A673 (cell line): ENCODE measurements at regions not wholly inside any gene's neighbourhood (a gene's known extent, or its start where the extent isn't known, plus 50 kb on each side); places are given as distances from the start of the nearest gene placed in this dataset.

Experiments
- BruUV-seq: library from RNA; stranded (reverse); fragments of 400-500 nt; replicated peaks from 2 replicates; lab custom pipeline; 2021; lab: Mats Ljungman, UMichigan
- CTCF ChIA-PET: fragments of 300-600 bp; sonication (Branson Sonifier 250); formaldehyde crosslinking; loops from one replicate; lab custom pipeline; 2022; ENCODE audit warnings: antibody characterized with exemption; lab: Charles Lee
- POLR2A ChIA-PET: fragments of 300-600 bp; sonication (Branson Sonifier 250); formaldehyde crosslinking; loops from one replicate; lab custom pipeline; 2022; ENCODE audit warnings: antibody characterized with exemption; ENCODE audit not compliant: low non-redundant PET; lab: Charles Lee
- DNase-seq: peaks from one replicate; pipeline ENCODE4 v3.0.0-alpha.2; 2015; ENCODE audit warnings: low spot score
- H3K27ac ChIP-seq: fragments of 200-600 bp; sonication (generic); 2 replicates; pipeline ENCODE4 v1.5.1; 2016; ENCODE audit warnings: mixed run types, low read depth, mild to moderate bottlenecking, mixed read lengths, antibody characterized with exemption, low read length; ENCODE audit not compliant: poor library complexity, severe bottlenecking
- H3K27me3 ChIP-seq: fragments of 200-600 bp; sonication (generic); replicated peaks from 2 replicates; pipeline ENCODE4 v1.6.1; 2017; ENCODE audit warnings: mixed run types, low read depth, mild to moderate bottlenecking, mixed read lengths, antibody characterized with exemption, low read length; ENCODE audit not compliant: insufficient read depth, poor library complexity
- H3K36me3 ChIP-seq: fragments of 200-600 bp; sonication (generic); 2 replicates; pipeline ENCODE4 v1.6.1; 2016; ENCODE audit warnings: mixed run types, mild to moderate bottlenecking, mixed read lengths, antibody characterized with exemption, low read length; ENCODE audit not compliant: insufficient read depth, poor library complexity, severe bottlenecking
- H3K4me1 ChIP-seq: fragments of 200-600 bp; sonication (generic); 2 replicates; pipeline ENCODE4 v1.6.1; 2017; ENCODE audit warnings: mixed run types, mild to moderate bottlenecking, mixed read lengths, antibody characterized with exemption, low read length; ENCODE audit not compliant: insufficient read depth, poor library complexity, severe bottlenecking
- H3K4me3 ChIP-seq: fragments of 200-600 bp; sonication (generic); 2 replicates; pipeline ENCODE4 v1.5.1; 2016; ENCODE audit warnings: low read depth, mixed run types, mild to moderate bottlenecking, mixed read lengths, low read length; ENCODE audit not compliant: poor library complexity, severe bottlenecking
- H3K9me3 ChIP-seq: fragments of 200-600 bp; sonication (generic); 2 replicates; pipeline ENCODE4 v1.6.1; 2016; ENCODE audit warnings: mixed run types, low read depth, mild to moderate bottlenecking, mixed read lengths, antibody characterized with exemption, low read length; ENCODE audit not compliant: poor library complexity, severe bottlenecking
- CTCF ChIP-seq: fragments of 300-800, 200-600 bp; sonication (generic); conservative IDR thresholded peaks from 2 replicates; pipeline ENCODE4 v1.5.1; 2017; ENCODE audit warnings: low read depth, mild to moderate bottlenecking, antibody characterized with exemption, low read length, moderate library complexity, mixed read lengths
- EZH2 ChIP-seq: fragments of 200-600 bp; sonication (generic); IDR thresholded peaks from 2 replicates; pipeline ENCODE4 v1.6.1; 2017; ENCODE audit warnings: borderline replicate concordance, low read depth, mild to moderate bottlenecking, mixed read lengths, antibody characterized with exemption, low read length; ENCODE audit not compliant: poor library complexity, severe bottlenecking
- intact Hi-C: fragments of 100-400 bp; cut with micrococcal nuclease; formaldehyde crosslinking; loops from one replicate; pipeline ENCODE4 v1.10.0; 2022; ENCODE audit not compliant: unreplicated experiment

- no peaks in the 10 kb centered on the region for H3K36me3 ChIP-seq
- no TSS peak for BruUV-seq
- no peaks in the 10 kb centered on the region for H3K9me3 ChIP-seq
- ChIA-PET CTCF (no interaction called here), POLR2A (no interaction called here)
- intact Hi-C loops, result no loop called here
- no peaks in the 10 kb centered on the region for H3K27me3 ChIP-seq
- no peak for DNase-seq
- no peaks in the 10 kb centered on the region for H3K4me1 ChIP-seq
- no peak overlapping the region for H3K27ac ChIP-seq
- H3K4me3 ChIP-seq, result no peak overlapping the region
- TF ChIP-seq EZH2 (no peak), CTCF (no peak)
Measured at GRCh38 chr3:56869157-56869889, 67.6 kb upstream of the ARHGEF3 start.

GRCh38 chr3:56868706-56869105 is 67.0 kb upstream of the ARHGEF3 start:
- POLR2A ChIA-PET, result no interaction called here
- CTCF ChIA-PET, result no interaction called here
- TF ChIP-seq EZH2 (no peak), CTCF (no peak)
- Histone ChIP-seq H3K9me3 (no peaks in the 10 kb centered on the region), H3K36me3 (no peaks in the 10 kb centered on the region), H3K4me3 (no peak overlapping the region), H3K27me3 (no peaks in the 10 kb centered on the region), H3K27ac (no peak overlapping the region), H3K4me1 (no peaks in the 10 kb centered on the region)
- intact Hi-C loops, result no loop called here
- no peak for DNase-seq
- no TSS peak for BruUV-seq

- no peaks in the 10 kb centered on the region for H3K36me3 ChIP-seq
- no TSS peak for BruUV-seq
- intact Hi-C loops, result no loop called here
- H3K4me3 ChIP-seq, result no peak overlapping the region
- no peaks in the 10 kb centered on the region for H3K27me3 ChIP-seq
- no peak overlapping the region for H3K27ac ChIP-seq
- DNase-seq, result no peak
- ChIA-PET POLR2A (no interaction called here), CTCF (no interaction called here)
- H3K9me3 ChIP-seq, result no peaks in the 10 kb centered on the region
- TF ChIP-seq CTCF, result no peak
- TF ChIP-seq EZH2, result no peak
- H3K4me1 ChIP-seq, result no peaks in the 10 kb centered on the region
Measured at GRCh38 chr3:56867671-56868070, 65.9 kb upstream of the ARHGEF3 start.
